H1 (cell line): ENCODE measurements at regions not wholly inside any gene's neighbourhood (a gene's known extent, or its start where the extent isn't known, plus 50 kb on each side); places are given as distances from the start of the nearest gene placed in this dataset.

Experiments used
- CTCF ChIA-PET: fragments of 300-600 bp; sonication (Branson Sonifier 250); formaldehyde crosslinking; loops from one replicate; lab custom pipeline; 2021; ENCODE audit not compliant: partially characterized antibody; lab: Charles Lee
- POLR2A ChIA-PET: fragments of 300-600 bp; sonication (Branson Sonifier 250); formaldehyde crosslinking; loops from one replicate; lab custom pipeline; 2021; ENCODE audit warnings: inconsistent platforms; ENCODE audit not compliant: partially characterized antibody; lab: Charles Lee
- DNase-seq, 2 experiments: peaks; one replicate each; pipeline versions ENCODE4 v3.0.0 to v3.0.0-alpha.2; 2010 to 2022; ENCODE audit warnings: low spot score in 2 of 2, low read depth in 1 of 2, mixed read lengths in 1 of 2
- FAIRE-seq: peaks from 2 replicates; lab custom pipeline; 2011; peaks lifted over from hg19 to GRCh38; lab: Jason Lieb, UNC
- H2AFZ ChIP-seq: 2 replicates; pipeline ENCODE4 v1.8.1; 2012; ENCODE audit warnings: low read length, inconsistent platforms
- H2AK5ac ChIP-seq: 2 replicates; pipeline ENCODE4 v1.6.1; 2013; ENCODE audit warnings: low read depth, low read length
- H2BK120ac ChIP-seq: replicated peaks from 2 replicates; pipeline ENCODE3; 2013; ENCODE audit warnings: low read depth, low read length, inconsistent platforms
- H2BK12ac ChIP-seq: 2 replicates; pipeline ENCODE4 v1.6.1; 2013; ENCODE audit warnings: low read depth, low read length
- H2BK15ac ChIP-seq: 2 replicates; pipeline ENCODE4 v1.6.1; 2013; ENCODE audit warnings: low read length
- H2BK20ac ChIP-seq: 2 replicates; pipeline ENCODE4 v1.6.1; 2013; ENCODE audit warnings: low read length
- H2BK5ac ChIP-seq: 2 replicates; pipeline ENCODE4 v1.6.1; 2013; ENCODE audit warnings: low read depth, low read length
- H3K14ac ChIP-seq: 2 replicates; pipeline ENCODE4 v1.6.1; 2013; ENCODE audit warnings: inconsistent platforms; ENCODE audit not compliant: insufficient read length
- H3K18ac ChIP-seq: 2 replicates; pipeline ENCODE4 v1.6.1; 2013; ENCODE audit warnings: low read length; ENCODE audit errors: extremely low read depth
- H3K23ac ChIP-seq: 2 replicates; pipeline ENCODE4 v1.6.1; 2013; ENCODE audit warnings: inconsistent platforms; ENCODE audit not compliant: insufficient read length
- H3K23me2 ChIP-seq: 2 replicates; pipeline ENCODE4 v1.6.1; 2013; ENCODE audit warnings: low read depth, low read length
- H3K27ac ChIP-seq: 2 replicates; pipeline ENCODE4 v1.6.1; 2011; ENCODE audit warnings: low read depth, low read length, inconsistent platforms
- H3K27me3 ChIP-seq, 4 experiments: replicated peaks in 1 of 4; 1 replicate in 1 of 4; 2 replicates in 3 of 4; pipeline versions ENCODE4 v1.6.1 to v1.8.1; 2011 to 2013; ENCODE audit warnings: low read length in 3 of 4, mild to moderate bottlenecking in 3 of 4, inconsistent platforms in 2 of 4, mixed read lengths in 2 of 4, moderate library complexity in 1 of 4; ENCODE audit not compliant: control insufficient read depth in 3 of 4, insufficient read depth in 3 of 4; ENCODE audit errors: extremely low read depth in 1 of 4
- H3K36me3 ChIP-seq, 4 experiments: 2 replicates each; pipeline versions ENCODE4 v1.6.1 to v1.8.1; 2011 to 2013; ENCODE audit warnings: mild to moderate bottlenecking in 4 of 4, low read length in 3 of 4, moderate library complexity in 2 of 4, control low read depth in 1 of 4, inconsistent platforms in 1 of 4; ENCODE audit not compliant: insufficient read depth in 4 of 4, control insufficient read depth in 2 of 4
- H3K4ac ChIP-seq: replicated peaks from 2 replicates; pipeline ENCODE3; 2013; ENCODE audit warnings: low read length, low read depth, mixed read lengths, inconsistent platforms; ENCODE audit not compliant: insufficient read length
- H3K4me1 ChIP-seq, 4 experiments: replicated peaks in 1 of 4; 1 replicate in 1 of 4; 2 replicates in 3 of 4; pipeline versions ENCODE4 v1.6.1 to v1.8.1; 2011 to 2013; ENCODE audit warnings: low read length in 3 of 4, inconsistent platforms in 2 of 4, mixed read lengths in 1 of 4; ENCODE audit not compliant: insufficient read depth in 4 of 4, control insufficient read depth in 3 of 4
- H3K4me2 ChIP-seq, 2 experiments: 2 replicates each; pipeline versions ENCODE4 v1.6.1 to v1.8.1; 2011 to 2013; ENCODE audit warnings: low read depth in 2 of 2, low read length in 2 of 2, control low read depth in 1 of 2, inconsistent platforms in 1 of 2, mild to moderate bottlenecking in 1 of 2; ENCODE audit not compliant: insufficient read depth in 1 of 2
- H3K4me3 ChIP-seq, 4 experiments: fragments of 200-600, 300-600 bp in 1 of 4; sonication (generic), shearing (Covaris generic), sonication (Bioruptor Twin) in 1 of 4; 2 replicates each; pipeline versions ENCODE4 v1.5.1 to v1.8.1; 2011 to 2016; ENCODE audit warnings: low read length in 4 of 4, low read depth in 3 of 4, control low read depth in 2 of 4, inconsistent platforms in 2 of 4, mild to moderate bottlenecking in 2 of 4, mixed read lengths in 1 of 4, moderate library complexity in 1 of 4; ENCODE audit not compliant: insufficient read depth in 2 of 4; ENCODE audit errors: extremely low read depth in 1 of 4
- H3K56ac ChIP-seq: replicated peaks from 2 replicates; pipeline ENCODE3; 2013; ENCODE audit warnings: low read depth, mild to moderate bottlenecking, mixed read lengths, low read length, inconsistent platforms; ENCODE audit not compliant: insufficient read length
- H3K79me1 ChIP-seq: 2 replicates; pipeline ENCODE4 v1.6.1; 2013; ENCODE audit warnings: low read depth, low read length, control low read depth
- H3K79me2 ChIP-seq, 2 experiments: 2 replicates each; pipeline versions ENCODE4 v1.6.1 to v1.8.1; 2012 to 2013; ENCODE audit warnings: low read length in 2 of 2, mild to moderate bottlenecking in 2 of 2, inconsistent platforms in 1 of 2; ENCODE audit not compliant: insufficient read depth in 2 of 2, control insufficient read depth in 1 of 2
- H3K9ac ChIP-seq, 4 experiments: replicated peaks in 1 of 4; 1 replicate in 1 of 4; 2 replicates in 3 of 4; pipeline versions ENCODE4 v1.6.1 to v1.8.1; 2011 to 2013; ENCODE audit warnings: low read depth in 3 of 4, low read length in 3 of 4, control low read depth in 2 of 4, mild to moderate bottlenecking in 2 of 4, moderate library complexity in 2 of 4, inconsistent platforms in 1 of 4; ENCODE audit errors: extremely low read depth in 1 of 4
- H3K9me3 ChIP-seq, 2 experiments: 2 replicates each; pipeline versions ENCODE4 v1.6.1 to v1.8.1; 2012 to 2013; ENCODE audit warnings: mild to moderate bottlenecking in 2 of 2, moderate library complexity in 2 of 2, control low read depth in 1 of 2, inconsistent platforms in 1 of 2, low read depth in 1 of 2, low read length in 1 of 2, mixed read lengths in 1 of 2; ENCODE audit not compliant: insufficient read depth in 2 of 2
- H4K20me1 ChIP-seq, 2 experiments: replicated peaks in 1 of 2; 2 replicates each; pipeline versions ENCODE3 to v1.8.1; 2011 to 2013; ENCODE audit warnings: inconsistent platforms in 2 of 2, low read length in 2 of 2, mild to moderate bottlenecking in 1 of 2; ENCODE audit not compliant: insufficient read depth in 2 of 2, control insufficient read depth in 1 of 2
- H4K5ac ChIP-seq: 2 replicates; pipeline ENCODE4 v1.6.1; 2013; ENCODE audit warnings: low read length, low read depth, mixed read lengths, inconsistent platforms; ENCODE audit not compliant: insufficient read length
- H4K8ac ChIP-seq: 2 replicates; pipeline ENCODE4 v1.8.0; 2013; ENCODE audit warnings: mild to moderate bottlenecking, moderate library complexity, low read length, inconsistent platforms; ENCODE audit not compliant: insufficient read depth; ENCODE audit errors: extremely low read depth
- H4K91ac ChIP-seq: replicated peaks from 2 replicates; pipeline ENCODE3; 2013; ENCODE audit warnings: low read length, mixed read lengths, inconsistent platforms; ENCODE audit not compliant: insufficient read length
- ASH2L ChIP-seq: fragments of 200-600, 300-600 bp; sonication (generic); IDR thresholded peaks from one replicate; pipeline ENCODE4 v1.7.1; 2017; ENCODE audit warnings: low read length
- WGBS, 2 experiments: shearing (Covaris generic) in 1 of 2; methylation state at CpG; one replicate each; pipeline versions ENCODE4 v1.1.6 to v1.1.7; 2013 to 2015; ENCODE audit warnings: low lambda C conversion rate in 2 of 2, mixed read lengths in 2 of 2, inconsistent platforms in 1 of 2, low coverage in 1 of 2, missing lambda C conversion rate in 1 of 2; ENCODE audit not compliant: insufficient replicate concordance in 2 of 2, insufficient coverage in 1 of 2, insufficient read length in 1 of 2; ENCODE audit errors: extremely low coverage in 1 of 2, missing lambda C conversion rate in 1 of 2; 5-methylcytosine and 5-hydroxymethylcytosine counted together

GRCh38 chr10:110405380-110405779, 92.3 kb upstream of the DUSP5 start:
- POLR2A ChIA-PET, result no interaction called here
- H3K27me3 ChIP-seq, result no peaks in the 10 kb centered on the region
- H3K18ac ChIP-seq, result no peak overlapping the region
- no peak overlapping the region; a peak in 1 of 7 replicates for H3K9ac ChIP-seq
- DNase-seq (no peak), FAIRE-seq (no peak)
- H3K79me1 ChIP-seq, result no peaks in the 10 kb centered on the region
- H3K4ac ChIP-seq, result no peak overlapping the region
- H3K23me2 ChIP-seq, result no peaks in the 10 kb centered on the region
- H3K14ac ChIP-seq, result no peak overlapping the region
- TF ChIP-seq ASH2L, result no peak
- H3K36me3 ChIP-seq, result no peaks in the 10 kb centered on the region
- 84% methylated on average over 6 of the region's 6 CpGs; no CpG with 5 or more reads in 1 of the 2 experiments for WGBS, 2 experiments
- H2AK5ac ChIP-seq, result no peak overlapping the region
- H4K5ac ChIP-seq, result no peak overlapping the region
- no peak overlapping the region for H3K56ac ChIP-seq
- H4K8ac ChIP-seq, result no peak overlapping the region
- no peaks in the 10 kb centered on the region for H3K79me2 ChIP-seq
- no peaks in the 10 kb centered on the region for H3K9me3 ChIP-seq
- CTCF ChIA-PET, result interaction anchor here (0.8 to 5.1 kb wide), 7 partner anchors 10 to 73 kb away, joined by 3 to 31 read pairs (median 6); no protein-coding TSS in a partner anchor
- no peak overlapping the region for H2BK120ac ChIP-seq
- no peak overlapping the region for H3K4me3 ChIP-seq
- H4K91ac ChIP-seq, result no peak overlapping the region
- no peak overlapping the region for H2AFZ ChIP-seq
- no peak overlapping the region for H2BK5ac ChIP-seq
- H2BK15ac ChIP-seq, result no peak overlapping the region
- H2BK12ac ChIP-seq, result no peak overlapping the region
- H3K27ac ChIP-seq, result no peak overlapping the region
- no peak overlapping the region for H3K23ac ChIP-seq
- H2BK20ac ChIP-seq, result no peak overlapping the region
- peaks cover 0 to 7% (median 3%) of the 10 kb centered on the region in 4 experiments; a peak in 5 of 7 replicates for H3K4me1 ChIP-seq
- no peaks in the 10 kb centered on the region for H4K20me1 ChIP-seq
- no peak overlapping the region for H3K4me2 ChIP-seq
